ENCODE measurements at regions not wholly inside any gene's neighbourhood (a gene's known extent, or its start where the extent isn't known, plus 50 kb on each side); places are given as distances from the start of the nearest gene placed in this dataset.

DNA sequence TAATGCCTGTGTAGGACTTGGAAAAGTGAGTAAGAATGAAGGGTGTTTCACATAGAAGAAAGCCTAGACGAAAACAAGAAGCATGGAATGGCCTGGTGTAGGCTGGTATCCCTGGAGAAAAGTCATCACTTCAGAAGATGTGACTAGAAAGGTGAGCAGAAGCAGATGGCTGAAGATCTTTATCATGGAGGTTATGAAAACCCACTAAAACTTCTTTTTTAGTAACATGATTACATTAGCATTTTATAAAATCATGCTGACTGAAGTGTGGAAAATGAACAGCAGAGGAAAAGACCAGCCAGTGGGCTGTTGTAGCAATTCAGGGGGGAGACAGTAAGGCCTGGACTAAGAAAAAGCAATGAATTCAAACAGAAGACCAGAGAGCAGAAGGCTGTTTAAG, 114.5 kb upstream of the G2E3 start:
- TF ChIP-seq ZNF384 (IDR thresholded peaks at IDR 0.05; ENCODE audit: borderline replicate concordance, low read depth, low read length) = no peak
- TF ChIP-seq CTCF (IDR thresholded peaks at IDR 0.05 in 2 of 3, conservative IDR thresholded peaks at IDR 0.05 in 1 of 3; ENCODE audit: control insufficient read depth in 2 of 3, extremely low read depth in 1 of 3, insufficient read depth in 1 of 3, low read depth in 3 of 3, low read length in 3 of 3) = no peak
- TF ChIP-seq YY1 (IDR thresholded peaks at IDR 0.05; ENCODE audit: low read depth, low read length) = no peak
- TF ChIP-seq EGR1 (IDR thresholded peaks at IDR 0.05; ENCODE audit: borderline replicate concordance in 1 of 2, low read depth in 2 of 2, low read length in 2 of 2) = no peak
- TF ChIP-seq, protein P1, sequence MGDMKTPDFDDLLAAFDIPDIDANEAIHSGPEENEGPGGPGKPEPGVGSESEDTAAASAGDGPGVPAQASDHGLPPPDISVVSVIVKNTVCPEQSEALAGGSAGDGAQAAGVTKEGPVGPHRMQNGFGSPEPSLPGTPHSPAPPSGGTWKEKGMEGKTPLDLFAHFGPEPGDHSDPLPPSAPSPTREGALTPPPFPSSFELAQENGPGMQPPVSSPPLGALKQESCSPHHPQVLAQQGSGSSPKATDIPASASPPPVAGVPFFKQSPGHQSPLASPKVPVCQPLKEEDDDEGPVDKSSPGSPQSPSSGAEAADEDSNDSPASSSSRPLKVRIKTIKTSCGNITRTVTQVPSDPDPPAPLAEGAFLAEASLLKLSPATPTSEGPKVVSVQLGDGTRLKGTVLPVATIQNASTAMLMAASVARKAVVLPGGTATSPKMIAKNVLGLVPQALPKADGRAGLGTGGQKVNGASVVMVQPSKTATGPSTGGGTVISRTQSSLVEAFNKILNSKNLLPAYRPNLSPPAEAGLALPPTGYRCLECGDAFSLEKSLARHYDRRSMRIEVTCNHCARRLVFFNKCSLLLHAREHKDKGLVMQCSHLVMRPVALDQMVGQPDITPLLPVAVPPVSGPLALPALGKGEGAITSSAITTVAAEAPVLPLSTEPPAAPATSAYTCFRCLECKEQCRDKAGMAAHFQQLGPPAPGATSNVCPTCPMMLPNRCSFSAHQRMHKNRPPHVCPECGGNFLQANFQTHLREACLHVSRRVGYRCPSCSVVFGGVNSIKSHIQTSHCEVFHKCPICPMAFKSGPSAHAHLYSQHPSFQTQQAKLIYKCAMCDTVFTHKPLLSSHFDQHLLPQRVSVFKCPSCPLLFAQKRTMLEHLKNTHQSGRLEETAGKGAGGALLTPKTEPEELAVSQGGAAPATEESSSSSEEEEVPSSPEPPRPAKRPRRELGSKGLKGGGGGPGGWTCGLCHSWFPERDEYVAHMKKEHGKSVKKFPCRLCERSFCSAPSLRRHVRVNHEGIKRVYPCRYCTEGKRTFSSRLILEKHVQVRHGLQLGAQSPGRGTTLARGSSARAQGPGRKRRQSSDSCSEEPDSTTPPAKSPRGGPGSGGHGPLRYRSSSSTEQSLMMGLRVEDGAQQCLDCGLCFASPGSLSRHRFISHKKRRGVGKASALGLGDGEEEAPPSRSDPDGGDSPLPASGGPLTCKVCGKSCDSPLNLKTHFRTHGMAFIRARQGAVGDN (IDR thresholded peaks at IDR 0.05) = no peak
- no peak for TF ChIP-seq ZNF217 (IDR thresholded peaks at IDR 0.05)
- TF ChIP-seq, protein P2, sequence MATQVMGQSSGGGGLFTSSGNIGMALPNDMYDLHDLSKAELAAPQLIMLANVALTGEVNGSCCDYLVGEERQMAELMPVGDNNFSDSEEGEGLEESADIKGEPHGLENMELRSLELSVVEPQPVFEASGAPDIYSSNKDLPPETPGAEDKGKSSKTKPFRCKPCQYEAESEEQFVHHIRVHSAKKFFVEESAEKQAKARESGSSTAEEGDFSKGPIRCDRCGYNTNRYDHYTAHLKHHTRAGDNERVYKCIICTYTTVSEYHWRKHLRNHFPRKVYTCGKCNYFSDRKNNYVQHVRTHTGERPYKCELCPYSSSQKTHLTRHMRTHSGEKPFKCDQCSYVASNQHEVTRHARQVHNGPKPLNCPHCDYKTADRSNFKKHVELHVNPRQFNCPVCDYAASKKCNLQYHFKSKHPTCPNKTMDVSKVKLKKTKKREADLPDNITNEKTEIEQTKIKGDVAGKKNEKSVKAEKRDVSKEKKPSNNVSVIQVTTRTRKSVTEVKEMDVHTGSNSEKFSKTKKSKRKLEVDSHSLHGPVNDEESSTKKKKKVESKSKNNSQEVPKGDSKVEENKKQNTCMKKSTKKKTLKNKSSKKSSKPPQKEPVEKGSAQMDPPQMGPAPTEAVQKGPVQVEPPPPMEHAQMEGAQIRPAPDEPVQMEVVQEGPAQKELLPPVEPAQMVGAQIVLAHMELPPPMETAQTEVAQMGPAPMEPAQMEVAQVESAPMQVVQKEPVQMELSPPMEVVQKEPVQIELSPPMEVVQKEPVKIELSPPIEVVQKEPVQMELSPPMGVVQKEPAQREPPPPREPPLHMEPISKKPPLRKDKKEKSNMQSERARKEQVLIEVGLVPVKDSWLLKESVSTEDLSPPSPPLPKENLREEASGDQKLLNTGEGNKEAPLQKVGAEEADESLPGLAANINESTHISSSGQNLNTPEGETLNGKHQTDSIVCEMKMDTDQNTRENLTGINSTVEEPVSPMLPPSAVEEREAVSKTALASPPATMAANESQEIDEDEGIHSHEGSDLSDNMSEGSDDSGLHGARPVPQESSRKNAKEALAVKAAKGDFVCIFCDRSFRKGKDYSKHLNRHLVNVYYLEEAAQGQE (IDR thresholded peaks at IDR 0.05; ENCODE audit: low read depth, low read length) = no peak

Data from GM12878 (cell line).